Dermis blood vessel endothelial cell (primary cell): ENCODE measurements at regions not wholly inside any gene's neighbourhood (a gene's known extent, or its start where the extent isn't known, plus 50 kb on each side); places are given as distances from the start of the nearest gene placed in this dataset.

Experiments
- DNase-seq: peaks from one replicate; pipeline ENCODE4 v3.0.0; 2010

DNA sequence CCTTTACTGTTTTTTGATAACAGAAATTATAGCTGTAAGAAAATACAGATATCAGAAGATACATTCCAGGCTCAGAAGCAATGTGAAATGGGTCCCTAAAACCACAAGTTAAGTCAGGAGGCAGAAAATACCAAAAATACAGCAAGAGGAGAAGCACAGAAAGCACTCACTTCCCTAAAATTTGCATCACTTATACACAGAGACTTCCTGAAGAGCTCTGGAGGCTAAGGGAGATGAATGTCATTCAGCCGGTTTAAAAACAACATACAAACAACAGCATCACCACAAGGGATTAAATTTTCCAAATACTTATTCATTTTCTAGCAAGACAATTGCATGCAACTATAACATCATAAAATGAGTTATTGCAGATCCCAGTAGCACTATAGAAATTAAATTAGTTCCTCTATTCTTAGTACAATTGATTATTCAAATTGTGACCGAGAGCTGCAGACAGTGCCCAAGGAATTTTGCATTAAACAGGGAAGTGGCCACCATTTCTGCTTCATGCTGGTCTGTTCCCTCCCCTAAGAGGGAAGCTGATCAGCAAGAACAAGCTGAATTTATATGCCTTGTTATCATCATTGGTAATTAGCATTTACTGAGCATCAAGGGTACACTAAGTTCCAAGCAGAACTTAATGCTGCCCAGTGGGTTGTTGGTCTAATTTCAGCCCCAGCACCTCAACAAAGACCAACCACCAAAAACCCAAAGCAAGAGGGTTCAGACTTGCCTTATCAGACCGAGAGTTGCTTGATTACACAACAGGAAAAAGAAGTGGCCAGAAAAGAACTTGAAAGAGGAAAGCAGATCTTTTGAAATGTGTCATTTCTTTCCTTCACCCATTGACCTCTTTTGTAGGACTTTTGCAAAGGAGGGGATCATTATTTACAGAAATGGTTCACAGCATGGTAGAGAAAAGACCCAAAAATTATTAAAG is 140.7 kb downstream of the KCTD12 start:
- no peak for DNase-seq

DNA sequence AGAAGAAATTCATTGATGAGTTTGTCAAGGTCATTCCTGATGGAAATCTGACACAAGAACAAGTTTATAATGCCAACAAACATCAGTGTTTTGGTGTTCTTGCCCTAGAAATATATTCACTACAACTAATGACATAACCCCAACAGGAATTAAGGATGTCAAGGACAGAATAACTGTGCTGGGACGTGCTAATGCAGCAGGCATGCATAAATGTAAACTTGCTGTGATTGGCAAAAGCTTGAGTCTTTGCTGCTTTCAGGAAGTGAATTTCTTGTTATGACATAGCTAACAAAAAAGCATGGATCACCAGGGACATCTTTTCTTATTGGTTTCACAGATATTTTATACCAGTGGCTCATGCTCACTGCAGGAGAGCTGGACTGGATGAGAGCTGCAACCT is 144.6 kb downstream of the KCTD12 start:
- no peak for DNase-seq

DNA sequence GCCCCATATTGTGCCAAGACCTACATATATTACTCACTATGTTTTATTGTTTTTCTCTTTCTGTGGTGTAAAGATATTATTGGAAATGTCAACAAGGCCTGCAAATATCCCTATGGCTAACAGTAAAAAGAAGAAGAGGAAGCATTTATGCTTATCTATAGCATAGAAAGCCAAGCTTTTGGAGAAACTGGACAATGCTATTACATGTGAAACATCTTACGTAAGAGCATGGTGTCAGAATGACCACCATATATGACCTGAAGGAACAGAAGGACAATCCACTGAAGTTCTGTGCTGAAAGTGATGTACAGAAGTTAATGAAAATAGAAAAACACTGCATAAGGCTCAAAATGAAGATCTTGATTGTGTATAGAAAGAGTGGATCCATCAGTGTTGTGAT is 145.2 kb downstream of the KCTD12 start:
- DNase-seq = no peak

DNA sequence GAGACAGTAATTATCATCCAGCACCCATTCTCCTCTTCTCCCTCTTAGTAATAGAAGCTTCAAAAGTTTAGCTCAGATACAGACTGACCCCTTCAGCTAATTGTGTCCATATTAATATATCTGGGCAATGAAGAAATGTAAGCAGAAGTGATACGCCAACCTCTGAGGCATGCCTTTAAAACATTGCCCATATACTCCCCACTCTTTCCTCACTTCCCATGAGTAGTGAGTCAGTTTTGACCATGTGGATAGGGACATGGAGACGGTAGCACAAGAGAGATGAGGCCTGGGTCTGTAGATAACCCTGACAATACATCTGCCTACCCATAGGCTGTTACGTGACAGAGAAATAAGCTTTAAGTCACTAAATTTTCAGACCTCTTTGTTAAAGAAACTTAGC is 147.6 kb downstream of the KCTD12 start:
- no peak for DNase-seq

DNA sequence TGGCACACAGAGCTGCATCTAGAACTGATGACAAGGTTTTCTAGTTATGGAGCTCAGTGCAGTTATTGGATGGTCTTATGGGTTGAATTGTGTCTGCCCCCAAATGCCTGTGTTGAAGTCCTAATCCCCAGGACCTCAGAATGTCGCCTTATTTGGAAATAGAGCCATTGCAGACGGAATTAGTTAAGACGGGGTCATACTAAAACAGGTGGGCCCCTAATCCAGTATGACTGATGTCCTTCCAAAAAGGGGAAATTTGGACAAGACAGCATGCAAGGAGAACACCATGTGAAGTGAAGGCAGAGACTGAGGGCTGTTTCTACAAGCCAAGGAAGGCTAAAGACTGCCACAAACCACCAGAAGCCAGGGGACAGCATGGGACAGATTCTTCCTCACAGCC is 148.7 kb downstream of the KCTD12 start:
- no peak for DNase-seq

DNA sequence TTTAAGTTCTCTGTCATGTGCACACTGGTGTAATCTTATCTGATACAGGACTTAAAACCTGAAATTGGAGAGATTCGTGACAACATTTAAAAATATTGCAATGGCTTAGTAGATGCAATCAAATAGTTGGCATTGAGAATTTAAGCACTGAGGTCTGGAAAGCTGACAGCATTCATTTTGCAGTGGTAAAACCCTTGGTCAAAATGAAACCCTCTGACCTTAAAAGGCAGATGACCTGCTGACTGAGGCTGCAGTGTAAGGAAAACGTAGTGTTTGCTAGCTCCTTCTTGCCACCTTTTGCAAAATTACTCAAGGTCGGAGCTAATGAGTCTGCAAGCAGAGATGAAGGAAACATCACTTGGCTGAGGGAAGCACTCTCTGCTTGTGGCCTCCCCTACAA is 150.6 kb downstream of the KCTD12 start:
- DNase-seq = no peak

DNA sequence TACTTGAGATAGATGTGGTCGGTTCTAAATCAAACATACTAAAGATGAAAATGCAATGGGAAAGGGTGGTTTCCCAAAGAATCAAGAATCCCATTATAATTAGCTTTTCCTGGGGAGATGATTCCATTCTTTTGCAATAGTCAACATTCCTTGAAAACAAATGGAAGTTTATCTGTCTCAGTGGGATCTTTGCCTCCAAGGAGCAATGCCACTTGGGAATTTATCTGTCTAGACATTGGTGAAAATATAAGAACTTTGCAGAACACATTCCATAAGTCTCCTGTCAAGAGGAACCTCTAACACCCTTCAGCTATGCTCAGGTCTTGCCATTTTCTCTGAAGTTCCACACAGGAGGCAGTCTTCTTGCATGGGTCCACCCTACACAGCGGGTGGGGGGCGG is 152.5 kb downstream of the KCTD12 start:
- DNase-seq = no peak

DNA sequence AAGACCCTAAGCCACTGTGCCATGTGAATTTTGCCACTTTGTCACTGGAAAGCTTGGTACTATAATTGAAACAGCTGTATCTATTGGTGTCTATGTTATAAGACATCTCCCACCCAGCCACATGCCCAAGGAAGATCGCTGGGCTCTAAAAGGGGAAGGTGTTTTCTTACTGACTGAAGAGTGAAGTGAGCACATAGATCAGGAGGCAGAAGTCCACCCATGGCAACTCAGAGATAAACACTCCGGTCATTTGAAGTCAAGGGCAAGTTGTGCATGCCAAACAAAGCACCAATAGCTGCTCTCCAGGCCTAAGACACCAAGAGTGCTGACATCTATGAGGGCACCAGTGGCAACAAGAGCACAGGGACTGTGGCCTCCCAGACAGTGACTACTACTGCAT is 153.8 kb downstream of the KCTD12 start:
- no peak for DNase-seq

DNA sequence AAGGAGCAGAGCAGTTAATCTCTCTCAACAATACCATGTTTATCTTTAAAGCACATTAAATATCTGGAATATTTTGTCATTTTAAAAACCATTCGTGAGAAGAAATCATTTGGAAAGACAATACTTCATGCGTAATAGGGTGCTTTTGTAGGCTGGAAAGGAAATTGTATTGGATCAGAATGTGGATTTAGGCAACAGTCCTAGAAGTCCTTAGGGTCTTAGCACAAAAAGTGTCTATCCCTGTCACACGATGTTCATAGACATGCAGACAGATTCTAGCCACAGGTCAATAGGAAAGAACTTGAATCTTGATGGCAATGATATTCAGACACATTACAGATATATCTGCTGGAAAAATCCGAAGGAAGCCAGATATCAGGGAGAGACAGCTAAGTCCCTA is 156.0 kb downstream of the KCTD12 start:
- DNase-seq = peak; percentile 94

DNA sequence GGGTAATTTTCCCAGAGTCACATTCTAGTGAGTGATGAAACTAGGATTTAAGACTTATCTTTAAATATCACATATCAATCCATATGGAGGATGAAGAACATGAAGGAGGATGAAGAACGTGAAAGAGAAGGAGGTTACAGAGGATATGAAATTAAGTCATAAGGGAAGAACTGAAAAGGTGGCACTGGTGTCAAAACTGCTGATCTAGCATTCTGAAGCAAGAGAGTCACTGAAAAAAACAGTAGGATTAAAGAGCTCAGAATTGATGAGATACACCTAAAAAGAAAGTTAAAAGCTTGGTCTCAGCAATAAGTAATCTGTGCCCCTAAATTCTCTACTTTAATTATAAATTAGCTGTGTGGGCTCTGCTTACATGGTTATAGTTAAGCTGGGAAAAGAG is 156.5 kb downstream of the KCTD12 start:
- DNase-seq = peak; percentile 40

DNA sequence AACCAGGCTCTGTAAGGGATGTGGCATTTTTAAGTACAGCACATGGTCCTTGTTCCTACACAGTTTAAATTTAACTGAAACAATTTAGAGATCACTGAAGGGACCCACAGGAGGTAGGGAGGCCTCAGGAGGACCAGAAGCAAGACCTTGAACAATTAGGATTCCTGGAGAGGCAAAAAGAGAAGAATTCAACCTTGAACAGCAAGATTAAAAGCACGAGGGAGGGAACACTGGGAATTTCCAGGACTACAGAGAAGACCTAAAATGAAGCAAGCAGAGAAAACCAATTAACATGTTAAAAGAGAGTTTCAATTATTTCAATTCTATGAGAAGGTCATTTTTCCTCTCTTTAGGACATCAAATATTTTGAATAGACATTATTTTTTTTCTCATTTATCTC is 160.3 kb downstream of the KCTD12 start:
- DNase-seq = peak; percentile 23

DNA sequence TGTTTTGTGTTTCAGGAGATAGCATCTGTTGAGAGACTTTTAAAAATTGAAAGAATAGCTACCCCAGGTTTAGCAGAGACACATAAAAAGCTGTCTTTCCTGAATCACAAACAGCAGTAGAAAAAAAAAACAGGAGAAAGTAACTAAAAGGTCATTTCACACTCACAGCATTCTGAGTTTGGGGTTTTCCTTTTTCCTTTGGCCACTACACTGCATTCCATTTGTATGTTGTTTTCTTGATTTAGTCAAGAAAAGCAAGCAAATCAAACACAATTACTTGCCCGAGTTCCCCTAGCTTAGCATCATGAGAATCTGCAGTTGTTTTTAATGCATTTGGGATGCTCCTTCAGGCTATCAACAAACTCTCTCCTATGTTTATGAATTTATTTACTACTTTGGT is 161.0 kb downstream of the KCTD12 start:
- DNase-seq = peak; percentile 79

DNA sequence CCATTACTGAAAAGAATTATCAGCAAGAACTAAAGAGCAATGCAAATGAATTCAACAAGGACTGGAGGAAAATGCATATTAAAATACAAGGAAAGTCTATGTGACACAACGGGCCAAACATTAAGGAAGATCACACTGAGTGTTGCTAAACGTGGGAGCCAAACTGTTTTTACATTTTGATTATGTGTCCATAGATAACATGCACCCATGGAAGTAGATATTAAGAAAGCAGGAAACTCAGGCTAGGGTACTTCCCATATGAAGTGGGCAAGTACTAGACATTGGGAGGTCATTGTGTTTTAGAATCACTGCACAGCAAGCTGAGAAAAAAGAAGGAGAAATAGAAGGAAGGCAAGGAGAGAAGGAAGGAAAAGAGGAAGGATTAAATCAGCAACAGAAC is 161.8 kb downstream of the KCTD12 start:
- peak; percentile 32 for DNase-seq

DNA sequence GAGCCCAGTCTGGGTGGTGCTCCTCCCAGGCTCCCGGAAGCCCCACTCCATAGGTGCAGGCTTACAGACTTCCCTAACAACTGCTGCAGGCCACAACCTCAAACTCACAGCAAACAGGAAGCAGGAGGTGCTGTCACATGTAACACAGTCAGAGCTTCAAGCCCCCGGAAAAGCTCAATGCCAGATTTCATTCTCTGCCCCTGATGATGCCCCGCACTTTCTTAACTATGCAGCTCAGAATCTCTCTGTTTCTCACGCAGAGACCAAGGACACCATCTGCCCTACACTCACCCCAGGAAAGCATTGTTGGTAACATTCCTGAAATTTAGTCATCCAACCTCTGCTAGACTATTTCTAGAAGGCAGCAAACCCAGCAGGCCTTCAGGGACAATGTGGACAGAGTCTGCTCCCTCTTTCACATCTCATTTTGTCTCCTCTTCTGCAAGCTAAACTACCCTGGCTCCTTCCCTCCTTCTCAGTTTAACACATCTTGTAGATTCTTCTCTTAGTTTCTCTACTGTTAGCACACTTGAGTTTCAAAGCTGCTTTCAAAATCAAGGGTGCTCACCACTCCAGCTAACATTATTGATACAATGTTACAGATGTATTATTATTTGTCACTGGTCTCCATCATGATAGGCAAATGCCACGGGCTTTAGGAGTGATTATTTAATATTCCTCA is 162.5 kb downstream of the KCTD12 start:
- DNase-seq = peak; percentile 99

DNA sequence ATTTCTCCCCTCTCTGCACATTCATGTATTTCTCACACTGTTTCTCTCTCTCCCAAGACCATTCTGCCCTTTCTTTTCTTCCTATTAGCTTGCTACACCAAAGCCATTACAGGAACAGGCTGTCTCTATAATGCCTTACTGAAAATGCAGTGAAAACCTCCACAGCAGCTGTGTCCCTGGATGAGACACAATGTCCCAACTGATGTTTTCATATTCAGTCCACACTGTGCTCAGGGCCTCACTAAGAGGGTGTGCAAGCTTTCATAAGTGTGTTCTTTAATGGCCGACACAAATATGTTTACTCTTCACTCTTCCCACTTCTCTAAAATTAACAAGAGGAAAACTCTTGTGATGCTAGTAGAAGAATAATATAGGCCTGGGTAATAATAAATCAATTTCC is 163.4 kb downstream of the KCTD12 start:
- no peak for DNase-seq

DNA sequence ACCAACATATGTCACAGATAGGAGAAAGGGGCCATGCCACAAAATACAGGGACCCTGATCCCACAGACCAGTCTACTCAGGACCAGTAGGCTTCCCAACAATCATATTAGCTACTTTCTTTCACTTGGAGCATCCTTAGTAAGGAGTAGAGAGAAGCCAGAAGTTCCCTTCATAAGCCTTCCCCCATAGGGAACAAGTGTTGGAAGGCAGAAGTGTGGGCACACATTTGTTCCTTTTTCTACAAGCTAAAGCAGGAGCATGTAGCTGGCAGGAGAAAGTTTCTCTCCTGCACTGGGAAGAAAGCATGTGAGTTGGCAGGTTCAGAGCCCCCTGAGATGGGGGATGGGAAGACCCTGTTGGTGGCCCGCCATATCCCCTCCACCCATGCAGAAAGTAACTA is 165.4 kb downstream of the KCTD12 start:
- DNase-seq = no peak

DNA sequence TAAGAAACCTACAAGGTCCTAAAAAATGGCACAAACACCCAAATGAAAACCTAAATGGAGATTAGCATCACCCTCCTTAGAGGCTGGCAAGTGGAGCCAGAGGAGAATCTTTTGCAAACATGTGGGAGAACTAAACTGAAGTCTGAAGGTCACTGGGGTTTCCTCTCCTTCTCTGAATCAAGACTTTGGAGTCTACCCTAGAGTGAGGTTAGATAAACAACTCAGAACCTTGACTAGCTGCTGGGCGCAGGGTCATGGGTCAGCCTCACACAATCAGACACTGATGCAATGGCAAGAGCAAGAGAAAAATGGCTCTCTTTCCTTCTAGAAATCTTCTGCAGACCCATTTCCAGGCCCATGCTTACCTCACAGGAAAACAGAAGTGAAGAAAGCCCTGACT is 165.8 kb downstream of the KCTD12 start:
- DNase-seq = no peak

DNA sequence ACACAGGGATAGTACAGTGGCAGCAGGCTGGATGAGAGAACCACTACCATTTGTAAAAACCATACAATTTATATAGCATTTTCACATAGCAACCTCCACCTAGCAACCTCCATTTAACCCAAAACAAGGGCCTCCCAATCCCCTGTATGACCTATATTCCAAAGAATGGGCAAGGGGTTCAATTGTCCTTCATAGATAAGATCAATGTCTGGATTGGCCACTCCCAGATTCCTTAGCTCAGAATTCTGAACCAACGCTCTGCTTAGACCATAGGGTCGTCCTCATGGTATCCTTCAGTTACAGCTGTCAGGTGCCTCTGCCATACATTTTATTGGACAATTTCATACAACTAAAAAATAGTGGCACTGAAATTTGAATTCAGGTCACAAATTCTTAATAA is 166.2 kb downstream of the KCTD12 start:
- DNase-seq = no peak

DNA sequence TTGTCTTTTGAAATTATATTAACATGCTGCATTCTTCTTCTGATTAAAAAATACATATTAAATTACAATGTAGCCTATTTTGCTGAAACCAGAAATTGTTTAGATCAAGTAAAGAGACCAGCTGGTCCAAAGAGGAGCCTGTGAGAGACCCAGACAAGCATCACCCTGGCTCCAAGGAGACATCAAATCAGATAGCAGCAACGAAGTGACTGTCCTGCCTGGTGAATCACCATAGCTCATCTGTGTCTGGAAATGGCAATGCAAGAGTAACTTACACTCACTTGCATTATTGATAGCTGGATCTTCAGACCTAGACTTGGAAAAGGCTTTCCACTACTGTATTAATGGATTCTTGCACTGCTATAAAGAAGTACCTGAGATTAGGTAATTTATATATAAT is 169.1 kb downstream of the KCTD12 start:
- no peak for DNase-seq

DNA sequence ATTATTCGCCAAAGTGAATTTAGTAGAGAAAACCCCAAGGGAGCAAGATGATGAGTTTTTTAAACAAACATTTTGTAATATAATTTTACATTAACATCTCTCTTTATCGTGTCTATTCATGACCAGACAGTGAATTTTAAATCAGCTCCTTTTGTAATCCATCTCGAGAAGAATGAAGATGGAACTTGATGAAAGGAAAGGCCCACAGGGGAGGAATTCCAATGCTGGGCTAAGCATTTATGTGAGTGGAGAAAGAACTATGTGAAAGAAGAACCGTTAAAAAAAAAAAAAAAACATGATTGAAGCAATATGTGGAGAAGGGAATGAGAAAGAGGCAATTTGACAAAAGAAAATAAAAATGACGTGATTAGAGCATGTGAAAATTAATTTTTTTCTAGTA is 170.6 kb downstream of the KCTD12 start:
- DNase-seq = no peak

DNA sequence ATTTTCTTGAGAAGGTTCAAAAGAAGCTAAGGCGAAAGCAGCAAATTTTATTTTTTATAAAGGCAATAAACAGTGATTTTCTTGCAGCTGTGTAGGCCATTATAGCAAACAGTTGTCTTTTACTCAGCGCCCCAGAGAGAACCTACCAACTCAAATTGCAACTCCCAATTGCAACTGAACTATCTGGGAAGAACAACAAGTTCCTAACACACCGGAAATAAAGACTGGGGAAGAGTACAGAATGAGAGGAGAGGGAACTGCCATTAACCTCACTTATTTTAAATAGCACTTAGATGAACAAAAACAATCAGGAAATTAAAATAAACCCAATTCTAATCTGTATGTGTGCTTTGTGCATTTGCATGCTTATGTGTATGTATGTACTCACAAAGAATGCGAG is 171.1 kb downstream of the KCTD12 start:
- DNase-seq = no peak

DNA sequence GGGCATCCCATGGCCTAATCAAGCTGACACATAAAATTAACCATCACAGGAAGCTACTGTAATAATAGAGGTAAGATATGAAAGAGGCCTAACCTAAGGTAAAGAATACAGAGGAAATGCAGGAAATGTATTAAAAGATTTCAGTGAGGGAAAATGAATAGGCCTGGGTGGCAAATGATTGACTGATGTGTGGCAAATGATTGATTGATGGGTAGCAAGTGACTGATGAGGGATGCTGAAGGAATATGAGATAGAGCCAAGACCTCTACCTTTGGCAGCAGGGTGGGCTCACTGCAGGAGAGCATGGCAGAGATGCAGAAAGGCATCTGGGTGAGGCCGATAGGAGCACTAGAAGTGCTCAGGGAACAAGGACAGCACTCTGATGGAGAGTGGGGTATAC is 172.9 kb downstream of the KCTD12 start:
- DNase-seq = no peak

DNA sequence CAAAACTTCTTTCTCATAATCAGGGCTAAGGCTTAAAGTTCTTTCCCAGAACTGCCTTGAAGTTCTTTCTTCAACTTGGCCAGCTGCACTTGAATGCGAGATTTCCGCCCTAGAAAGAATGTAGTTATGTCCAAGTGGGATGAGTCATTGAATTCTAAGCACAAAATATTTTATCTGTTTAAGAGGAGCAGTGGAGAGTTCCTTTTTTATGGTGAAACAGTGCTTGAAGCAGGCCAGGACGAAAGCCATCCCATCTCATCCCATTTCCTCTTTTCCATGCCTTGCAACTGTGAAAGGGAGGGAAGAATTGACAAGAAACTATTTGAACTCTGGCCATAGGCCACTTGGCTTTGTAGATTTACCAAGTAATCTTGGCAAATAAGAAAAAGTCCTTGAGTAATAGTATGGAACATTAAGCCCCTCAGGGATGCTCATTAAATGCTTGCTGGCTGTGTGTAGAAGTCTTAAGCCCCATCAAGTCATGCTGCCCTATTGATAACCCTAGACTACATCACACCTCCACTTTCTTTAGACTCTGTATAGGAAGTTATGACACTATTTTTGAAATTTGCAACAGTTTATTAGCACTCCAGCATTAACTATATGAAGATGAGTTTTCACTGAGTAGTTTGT is 174.5 kb downstream of the KCTD12 start:
- DNase-seq = peak; percentile 91

DNA sequence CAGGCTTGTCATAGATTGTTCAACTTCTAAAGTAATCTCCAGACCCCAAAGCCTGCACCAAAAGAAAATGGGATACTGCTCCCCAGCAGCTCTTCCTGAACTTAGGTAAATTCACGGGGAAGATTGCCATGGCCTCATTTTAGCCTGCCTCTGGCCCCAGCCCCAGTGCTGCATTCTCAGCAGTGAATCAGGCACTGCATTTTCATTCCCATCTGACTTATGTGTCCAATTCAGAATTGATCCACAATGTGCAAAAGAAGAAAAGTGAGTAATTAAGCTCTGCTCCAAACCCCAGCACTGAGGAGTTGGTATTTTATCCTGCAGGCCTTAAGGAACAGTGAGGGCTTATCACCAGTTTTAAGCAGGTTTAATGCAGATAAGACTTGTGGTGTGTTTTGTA is 176.4 kb downstream of the KCTD12 start:
- DNase-seq = no peak
